CD4-positive, alpha-beta T cell treated with Interleukin-17A for 4 hours (primary cell): ENCODE measurements at regions not wholly inside any gene's neighbourhood (a gene's known extent, or its start where the extent isn't known, plus 50 kb on each side); places are given as distances from the start of the nearest gene placed in this dataset.

Experiments used
- DNase-seq: peaks from one replicate; pipeline ENCODE4 v3.0.0-alpha.2; 2020; ENCODE audit warnings: mixed read lengths

DNA sequence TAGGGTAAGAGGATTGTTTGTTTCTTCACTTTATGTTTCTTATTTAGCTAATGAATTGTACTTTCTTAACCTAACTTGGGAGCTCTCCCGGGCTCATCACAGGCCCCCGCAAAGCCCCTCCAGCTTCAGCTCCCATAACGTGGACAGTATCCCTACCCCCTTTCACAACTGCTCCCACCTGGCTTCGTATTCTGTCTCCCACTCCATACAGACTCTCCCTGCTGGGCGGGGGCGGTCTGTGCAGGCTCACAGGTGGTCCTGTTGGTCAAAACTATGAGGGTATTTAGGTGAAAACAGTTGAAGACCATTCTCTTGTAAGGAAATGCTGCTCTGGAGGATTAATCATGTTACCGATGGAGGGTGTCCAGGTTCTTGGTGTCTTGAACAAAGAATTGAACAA, 805.3 kb downstream of the SEMA5A start:
- no peak for DNase-seq

DNA sequence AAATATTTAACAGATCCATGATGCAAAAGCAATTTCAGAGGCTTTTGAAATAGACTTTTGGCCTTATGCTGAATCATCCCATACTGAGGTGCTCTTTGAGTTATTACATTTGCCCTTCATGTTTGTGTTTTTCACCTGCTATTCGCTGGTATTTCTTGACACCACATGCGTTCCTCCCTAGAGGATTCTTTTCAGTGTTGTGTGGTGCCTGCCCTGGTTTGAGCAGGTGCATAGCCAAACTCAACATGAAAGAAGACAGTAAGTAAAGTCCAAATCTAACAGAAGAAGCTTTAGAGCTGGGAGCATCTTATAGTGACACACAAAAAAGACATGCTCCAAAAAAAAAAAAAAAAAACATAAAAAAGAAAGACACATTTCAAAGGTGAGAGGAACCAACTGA, 796.3 kb downstream of the SEMA5A start:
- no peak for DNase-seq

DNA sequence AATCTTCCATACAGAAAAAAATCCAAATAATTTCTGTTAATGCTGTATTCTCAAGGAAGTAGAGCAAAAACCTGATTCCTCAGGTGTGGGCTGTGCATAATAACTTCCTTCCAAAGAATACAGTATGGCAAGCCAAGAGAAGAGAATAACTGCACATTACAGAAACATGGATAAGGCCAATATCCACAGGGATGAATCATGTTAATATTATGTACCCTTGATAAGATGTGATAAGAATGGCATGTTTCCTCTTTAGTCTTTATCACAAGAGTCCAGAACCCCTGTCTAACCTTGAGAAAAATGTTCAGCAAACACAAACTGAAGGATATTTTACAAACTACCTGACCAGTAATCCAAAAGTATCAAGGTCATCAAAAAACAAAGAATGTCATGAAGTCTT, 795.8 kb downstream of the SEMA5A start:
- DNase-seq = no peak

DNA sequence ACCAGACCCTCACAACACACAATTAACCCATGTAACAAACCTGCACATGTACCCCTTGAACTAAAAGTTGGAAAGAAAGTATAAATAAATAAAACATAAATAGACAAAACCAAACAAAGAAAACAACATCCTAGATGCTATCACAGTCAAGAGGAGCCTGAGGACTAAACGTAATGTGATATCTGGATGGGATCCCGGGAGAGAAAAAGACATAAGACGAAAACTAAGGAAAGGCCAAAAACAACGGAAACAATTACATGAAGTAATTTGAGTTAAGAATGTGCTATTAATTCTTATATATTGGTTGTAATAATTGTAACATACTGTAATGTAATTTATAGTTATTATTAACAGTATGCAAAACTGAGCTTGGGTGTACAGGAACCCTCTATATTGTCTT, 793.9 kb downstream of the SEMA5A start:
- no peak for DNase-seq

DNA sequence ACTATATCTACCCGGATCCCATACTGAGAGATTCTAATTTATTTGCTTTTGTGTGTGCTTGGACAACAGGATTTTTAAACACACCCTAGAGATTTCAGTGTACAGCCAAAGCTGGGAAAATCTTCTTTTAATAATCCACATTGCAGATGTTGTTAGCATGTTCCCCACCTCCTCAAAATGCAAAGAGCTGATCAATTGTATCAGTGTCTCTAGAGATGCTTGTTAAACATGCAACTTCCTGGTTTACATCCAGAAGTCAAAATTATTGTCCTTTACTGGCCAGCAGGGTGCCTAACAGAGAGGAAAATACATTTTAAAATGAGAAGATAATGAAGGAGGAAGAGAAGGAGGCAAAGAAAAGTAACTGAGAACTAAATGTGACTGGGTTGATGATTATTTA, 793.3 kb downstream of the SEMA5A start:
- DNase-seq = no peak

DNA sequence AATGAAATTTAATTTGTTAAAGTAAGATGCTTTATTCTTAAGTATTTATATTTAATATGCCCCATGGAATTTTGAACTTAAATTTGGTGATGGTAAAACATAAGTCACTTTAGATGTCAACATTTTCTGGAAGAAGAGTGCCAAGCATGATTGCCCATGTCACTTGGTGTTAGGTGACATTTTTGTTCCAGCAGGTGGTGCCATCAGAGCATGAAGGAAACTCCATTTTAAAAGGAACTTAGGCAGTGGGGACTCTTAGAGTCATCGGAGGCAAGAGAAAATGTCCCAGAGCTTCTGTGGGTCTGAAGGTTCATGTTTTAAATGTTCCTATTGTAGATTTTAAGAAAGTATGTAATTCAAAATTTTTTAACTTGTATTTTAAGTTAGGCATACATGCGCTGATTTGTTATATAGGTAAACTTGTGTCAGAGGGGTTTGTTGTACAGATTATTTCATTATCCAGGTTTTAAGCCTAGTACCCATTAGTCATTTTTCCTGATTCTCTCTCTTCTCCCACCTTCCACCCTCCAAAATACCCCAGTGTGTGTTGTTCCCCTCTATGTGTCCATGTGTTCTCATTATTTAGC, 789.3 kb downstream of the SEMA5A start:
- no peak for DNase-seq

DNA sequence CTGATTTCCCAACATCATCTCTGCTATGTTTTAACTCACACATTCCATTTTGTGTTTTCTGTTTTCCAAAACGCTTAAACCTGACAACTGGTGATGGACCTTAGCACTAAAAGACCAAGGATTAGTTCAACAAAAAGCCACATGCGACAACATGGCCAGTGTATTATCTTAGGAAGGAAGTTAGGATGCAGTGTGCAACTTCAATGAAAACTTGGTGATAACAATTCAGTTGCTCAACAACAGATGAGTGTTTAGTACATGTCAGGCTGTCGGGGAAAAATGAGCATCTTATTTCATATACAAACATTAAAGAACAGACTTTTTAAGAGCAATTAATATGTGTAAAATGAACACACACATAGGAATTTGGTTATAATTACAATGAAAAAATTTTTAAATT, 780.0 kb downstream of the SEMA5A start:
- no peak for DNase-seq

DNA sequence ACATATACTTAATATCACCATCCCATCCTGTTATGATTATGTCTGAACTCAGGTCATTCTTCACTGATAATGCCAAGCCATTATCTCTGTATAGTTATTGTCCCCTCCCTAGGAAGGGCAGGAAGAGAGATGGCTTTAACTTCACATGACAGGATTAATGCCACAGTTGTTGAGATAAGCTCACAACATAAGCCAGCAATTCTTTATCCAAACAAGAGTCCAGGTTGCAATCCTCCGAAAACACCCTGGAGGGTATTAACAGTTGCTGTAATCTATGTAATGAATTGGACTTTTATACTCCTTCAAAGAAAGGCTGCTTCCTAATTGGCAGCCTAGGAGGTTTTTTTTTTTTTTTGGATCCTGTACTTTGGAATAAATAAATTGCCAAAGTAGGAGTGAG, 779.4 kb downstream of the SEMA5A start:
- DNase-seq = no peak

DNA sequence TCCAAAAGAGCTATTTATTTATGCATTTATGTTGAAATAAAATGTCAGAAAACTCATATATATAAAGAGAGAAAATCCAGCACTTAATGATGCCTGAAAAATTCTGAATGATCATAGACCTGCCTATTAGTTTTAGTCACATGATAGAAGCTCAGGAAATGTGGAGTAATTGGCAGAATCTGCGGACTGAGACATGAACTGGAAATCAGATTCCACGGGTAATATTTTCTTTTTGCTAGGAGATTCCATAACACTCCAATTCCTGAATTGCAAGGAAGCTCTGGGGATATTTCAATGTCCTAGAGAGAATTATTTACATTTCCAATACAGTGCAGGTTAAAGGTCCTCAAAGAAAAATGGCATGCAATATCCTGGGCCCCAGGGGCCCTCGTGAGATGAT, 778.8 kb downstream of the SEMA5A start:
- DNase-seq = no peak

DNA sequence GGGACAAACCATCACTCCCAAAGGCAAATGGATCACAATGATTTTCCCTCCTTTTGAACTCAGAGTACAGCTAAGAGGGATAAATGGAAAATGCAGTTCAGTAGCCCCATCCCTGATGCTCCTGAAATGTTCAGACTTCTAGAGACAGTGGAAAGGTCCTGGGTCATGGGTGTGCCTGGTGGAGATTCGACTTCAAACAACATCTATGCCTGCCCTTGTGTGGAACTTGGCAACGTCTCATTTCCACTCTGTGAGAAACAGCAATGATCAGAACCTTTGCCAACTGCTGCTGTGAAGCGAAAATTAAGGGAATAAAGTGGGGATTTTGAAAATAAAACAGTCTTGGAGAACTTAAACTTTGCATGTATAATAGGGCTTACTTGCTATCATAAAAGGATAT, 778.1 kb downstream of the SEMA5A start:
- DNase-seq = no peak

DNA sequence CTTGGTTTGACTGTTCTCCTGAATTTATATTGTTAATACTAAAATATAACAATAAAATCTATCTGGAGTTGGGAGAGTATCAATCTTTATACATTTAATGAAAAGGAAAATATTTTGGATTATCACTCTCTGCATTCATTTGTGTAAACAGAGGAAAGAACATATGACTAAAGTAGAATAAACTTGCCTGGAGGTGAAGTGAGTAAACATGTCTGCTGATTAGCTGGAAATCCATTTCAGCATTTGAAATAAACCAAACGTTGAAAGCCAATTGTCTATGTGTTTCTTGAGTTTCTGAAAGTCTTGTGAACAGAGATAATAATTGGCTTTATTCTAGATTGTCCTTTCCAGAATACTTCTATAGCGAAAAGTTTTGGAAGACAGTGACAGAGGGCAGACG, 776.2 kb downstream of the SEMA5A start:
- no peak for DNase-seq

DNA sequence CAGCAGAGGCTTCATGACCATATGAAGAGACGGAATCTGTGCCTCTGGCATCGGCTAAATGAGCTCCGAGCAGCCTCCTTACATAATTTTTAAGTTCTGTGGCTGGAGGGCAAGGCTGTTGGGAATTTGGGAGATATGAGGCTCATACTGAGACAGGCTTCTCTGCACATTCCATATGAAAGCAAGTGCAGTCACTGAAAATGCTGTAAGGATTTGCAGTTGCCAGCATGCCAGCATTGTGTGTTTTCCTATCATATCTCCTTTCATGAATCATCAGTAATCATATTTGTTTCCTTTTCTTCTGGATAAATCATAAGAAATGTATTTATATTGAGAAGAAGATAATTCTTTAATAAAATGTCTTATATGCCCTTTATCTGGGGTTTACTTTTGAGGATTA, 775.4 kb downstream of the SEMA5A start:
- no peak for DNase-seq

DNA sequence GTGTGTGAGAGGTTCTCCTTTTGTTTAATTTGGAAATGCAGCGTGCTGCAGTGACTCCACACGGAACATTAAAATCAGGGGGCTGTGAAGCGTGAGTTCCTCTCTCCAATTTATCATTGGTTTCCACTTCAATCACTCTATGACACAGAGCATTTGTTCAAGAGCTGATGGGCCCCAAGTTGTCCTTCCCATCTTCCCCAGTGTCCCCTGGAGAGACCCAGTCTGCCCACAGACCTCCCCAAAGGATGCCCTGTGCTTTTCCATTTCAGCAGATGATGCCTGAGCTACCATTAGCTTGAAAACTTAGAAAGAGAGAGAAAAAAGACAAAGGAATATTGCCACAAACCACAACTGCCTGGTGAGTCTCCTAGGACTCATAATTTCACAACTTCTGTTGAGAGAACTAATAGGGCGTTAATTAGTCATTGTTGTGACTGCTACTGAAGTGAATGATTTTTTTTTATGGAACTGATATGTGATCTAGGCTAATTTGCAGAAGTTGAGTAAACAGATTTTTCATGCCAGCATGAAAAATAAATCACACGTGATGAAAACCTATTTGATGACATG, 772.7 kb downstream of the SEMA5A start:
- no peak for DNase-seq

DNA sequence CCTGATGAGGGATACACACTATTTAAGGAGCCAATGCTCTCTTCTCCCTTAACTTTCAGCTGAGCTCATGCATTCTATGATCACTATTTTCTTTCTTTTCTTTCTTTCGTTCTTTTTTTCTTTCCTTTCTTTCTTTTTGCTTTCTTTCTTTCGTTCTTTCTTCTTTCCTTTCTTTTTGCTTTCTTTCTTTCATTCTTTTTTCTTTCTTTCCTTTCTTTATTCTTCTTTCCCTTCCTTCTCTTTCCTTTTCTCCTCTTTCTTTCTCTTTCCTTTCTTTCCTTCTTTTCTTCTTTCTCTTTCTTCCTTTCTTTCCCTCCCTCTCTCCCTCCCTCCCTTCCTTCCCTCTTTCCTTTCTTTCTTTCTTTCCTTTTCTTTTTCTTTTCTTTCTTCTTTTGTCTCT, 761.2 kb downstream of the SEMA5A start:
- DNase-seq = no peak

DNA sequence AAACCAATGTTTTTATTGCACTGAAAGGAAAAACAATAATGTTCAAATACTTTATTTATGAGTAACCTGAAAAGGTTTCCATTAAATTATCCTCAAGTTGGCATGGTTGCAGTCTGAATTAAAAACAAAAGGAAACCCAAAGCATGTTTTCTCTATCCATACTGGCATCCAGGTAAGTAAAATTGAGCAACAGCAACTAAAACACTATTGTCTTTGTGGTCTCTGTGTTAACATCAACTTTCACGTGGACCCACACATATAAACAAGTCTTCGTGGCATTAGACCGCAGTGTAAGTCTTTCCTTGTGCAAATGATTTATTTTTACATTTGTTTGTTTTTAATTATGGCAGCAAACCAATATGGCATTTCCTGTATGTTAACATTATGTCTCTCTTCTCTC, 757.6 kb downstream of the SEMA5A start:
- no peak for DNase-seq

DNA sequence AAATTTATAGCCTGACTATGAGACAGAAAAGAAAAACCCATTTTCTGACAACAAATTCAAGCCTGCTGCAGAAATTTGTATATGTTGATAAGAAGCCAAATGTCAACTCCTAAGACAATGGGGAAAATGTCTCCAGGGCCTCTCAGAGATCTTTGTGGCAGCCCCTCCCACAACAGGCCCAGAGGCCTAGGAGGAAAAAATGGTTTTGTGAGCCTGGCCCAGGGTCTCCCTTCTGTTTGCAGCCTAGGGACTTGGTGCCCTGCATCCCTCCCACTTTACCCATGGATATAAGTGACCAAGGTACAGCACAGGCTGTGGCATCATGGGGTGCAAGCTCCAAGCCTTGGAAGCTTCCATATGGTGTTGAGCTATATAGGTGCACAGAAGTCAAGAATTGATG, 740.2 kb downstream of the SEMA5A start:
- no peak for DNase-seq

DNA sequence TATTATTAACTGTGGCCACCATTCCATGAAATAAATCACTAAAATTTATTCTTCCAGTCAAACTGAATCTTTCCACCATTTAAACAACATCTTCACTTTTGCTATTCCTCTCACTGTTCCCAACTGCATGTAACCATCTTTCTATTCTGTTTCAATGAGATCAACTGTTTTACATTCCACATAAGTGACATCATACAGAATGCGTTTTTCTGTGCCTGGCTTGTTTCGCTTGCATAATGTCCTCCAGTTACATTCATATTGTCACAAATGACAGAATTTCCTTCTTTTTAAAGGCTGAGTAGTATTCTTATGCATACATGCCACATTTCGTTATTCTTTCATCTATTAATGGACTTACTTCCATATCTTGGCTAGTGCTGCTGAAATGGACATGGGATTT, 738.2 kb downstream of the SEMA5A start:
- no peak for DNase-seq

DNA sequence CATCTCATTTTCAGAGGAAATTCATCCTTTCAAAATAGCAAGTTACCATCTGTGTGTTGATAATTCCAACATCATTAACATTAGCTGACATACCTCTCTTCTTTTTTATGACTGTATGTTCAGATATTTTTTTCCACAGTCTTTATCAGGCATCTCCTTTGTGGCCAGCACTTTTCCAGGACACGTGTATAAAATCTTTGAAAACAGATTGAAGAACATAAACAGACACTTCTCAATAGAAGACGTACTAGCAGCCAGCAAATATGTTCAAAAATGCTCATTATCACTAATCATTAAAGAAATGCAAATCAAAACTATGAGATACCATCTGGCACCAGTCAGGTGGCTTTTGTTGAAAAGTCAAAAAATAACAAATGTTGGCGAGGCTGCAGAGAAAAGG, 734.3 kb downstream of the SEMA5A start:
- DNase-seq = no peak

DNA sequence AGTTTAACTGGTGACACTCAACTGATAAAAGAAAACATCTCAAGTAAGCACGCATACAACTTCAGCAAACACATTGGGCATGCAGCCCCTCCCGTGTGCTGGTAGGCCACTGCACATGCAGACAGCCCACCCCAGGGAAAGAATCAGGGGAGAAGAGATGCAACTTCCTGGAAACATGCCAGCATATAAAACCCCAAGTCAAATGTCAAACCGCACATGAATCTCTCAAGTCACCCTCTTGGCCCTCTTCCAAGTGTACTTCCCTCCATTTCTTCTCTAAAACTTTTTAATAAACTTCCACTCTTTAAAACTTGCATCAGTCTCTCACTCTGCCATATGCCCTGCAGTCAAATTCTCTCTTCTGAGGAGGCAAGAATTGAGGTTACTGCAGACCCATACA, 732.7 kb downstream of the SEMA5A start:
- no peak for DNase-seq

DNA sequence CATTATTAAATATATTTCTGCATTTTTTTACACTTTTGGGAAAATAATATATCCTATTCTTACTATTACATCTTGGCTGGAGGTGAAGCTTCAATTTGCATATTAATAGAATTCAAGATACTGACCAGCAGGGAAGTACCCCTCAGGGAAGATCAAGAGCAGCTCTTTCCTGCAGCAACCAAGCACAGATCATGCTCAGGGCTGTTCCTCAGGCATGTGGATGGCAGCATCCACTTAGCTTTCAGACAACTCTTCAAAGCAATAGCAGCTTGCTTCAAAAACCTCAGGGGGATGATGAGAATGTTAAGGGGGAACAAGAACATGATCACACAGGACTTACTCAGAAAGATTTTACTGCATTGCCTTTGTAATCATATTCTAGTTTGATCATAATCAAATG, 731.8 kb downstream of the SEMA5A start:
- DNase-seq = no peak

DNA sequence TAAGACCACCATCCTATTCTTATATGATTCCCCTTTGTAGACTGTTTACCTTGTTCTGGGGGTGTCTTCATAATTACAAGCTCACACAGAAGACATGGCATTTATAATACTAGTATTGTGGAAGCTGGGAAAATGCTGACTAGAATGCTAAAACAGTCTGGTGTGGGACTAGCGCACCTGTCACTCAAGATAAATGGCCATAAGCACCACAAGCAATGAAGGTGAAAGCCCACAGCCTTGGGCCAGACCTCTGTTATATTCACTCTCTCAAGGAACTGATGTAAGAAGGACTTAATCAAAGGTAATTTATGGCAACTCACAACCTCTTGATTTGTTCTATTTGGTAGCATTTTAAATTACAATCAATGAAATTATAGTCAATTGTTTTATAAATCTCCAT, 721.5 kb downstream of the SEMA5A start:
- no peak for DNase-seq

DNA sequence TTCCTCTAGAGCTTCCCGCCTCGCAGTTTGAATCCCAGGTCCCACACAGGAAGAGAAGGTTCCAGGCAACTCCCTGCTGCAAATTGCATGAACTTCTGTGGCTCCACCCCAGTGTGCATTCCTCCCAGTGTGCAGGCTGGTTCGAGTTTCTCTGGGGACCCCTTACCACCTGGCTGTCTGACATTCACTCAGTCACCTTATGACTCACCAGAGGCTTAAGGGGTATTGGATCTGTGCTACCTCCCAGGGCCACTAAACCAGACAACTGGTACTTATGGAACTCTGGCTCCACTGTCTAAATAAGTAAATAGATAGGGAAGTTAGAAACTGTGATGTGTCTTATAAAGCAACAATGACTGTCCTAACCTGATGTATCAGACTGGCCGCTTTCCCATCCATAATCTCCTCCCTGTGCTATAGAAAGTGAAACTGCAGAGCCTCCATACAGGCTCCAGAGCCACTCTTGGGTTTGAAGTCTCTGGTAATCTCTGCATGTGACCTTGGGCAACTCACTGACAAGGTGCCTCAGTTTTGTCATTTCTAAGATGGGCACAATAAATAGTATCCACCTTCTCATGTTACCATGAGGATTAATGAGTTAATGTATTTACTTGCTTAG, 720.6 kb downstream of the SEMA5A start:
- no peak for DNase-seq

DNA sequence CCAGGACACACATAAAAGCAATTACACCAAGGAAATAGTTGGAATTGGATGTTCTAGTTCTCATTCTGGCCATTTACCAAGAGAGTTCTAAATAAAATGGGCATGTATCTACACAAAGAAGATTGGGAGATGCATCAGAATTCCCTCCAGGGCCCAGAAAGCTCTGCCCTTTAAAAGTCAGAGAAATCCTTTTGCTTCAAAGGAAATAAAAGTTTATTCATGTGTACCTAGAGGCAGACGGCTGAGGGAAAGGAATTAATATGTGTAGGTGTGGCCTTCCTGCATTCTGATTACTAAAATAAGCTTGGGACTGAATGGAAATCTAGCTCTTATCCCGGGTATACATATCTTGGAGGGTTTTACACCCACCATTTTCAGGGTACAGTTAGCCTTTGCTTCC, 719.4 kb downstream of the SEMA5A start:
- DNase-seq = no peak

DNA sequence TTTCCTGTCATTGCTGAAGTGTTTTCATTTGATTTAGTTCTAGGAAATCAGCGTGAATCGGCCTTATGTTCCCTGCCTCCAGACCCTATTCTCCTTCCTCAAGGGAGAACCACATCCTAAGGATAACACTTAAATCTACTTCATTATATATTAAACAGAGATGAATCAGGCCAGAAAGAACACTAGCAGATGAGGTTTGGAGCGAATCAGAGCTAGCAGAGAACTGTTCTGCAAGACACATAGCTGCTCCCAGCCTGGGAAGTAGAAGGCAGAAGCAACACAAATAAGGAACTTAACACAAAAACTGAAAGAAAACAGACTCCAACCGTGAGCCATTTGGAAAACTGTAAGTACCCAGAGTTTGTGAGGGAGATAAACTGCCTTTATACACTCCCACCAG, 718.2 kb downstream of the SEMA5A start:
- no peak for DNase-seq
